ENCODE measurements at regions not wholly inside any gene's neighbourhood (a gene's known extent, or its start where the extent isn't known, plus 50 kb on each side); places are given as distances from the start of the nearest gene placed in this dataset.

DNA sequence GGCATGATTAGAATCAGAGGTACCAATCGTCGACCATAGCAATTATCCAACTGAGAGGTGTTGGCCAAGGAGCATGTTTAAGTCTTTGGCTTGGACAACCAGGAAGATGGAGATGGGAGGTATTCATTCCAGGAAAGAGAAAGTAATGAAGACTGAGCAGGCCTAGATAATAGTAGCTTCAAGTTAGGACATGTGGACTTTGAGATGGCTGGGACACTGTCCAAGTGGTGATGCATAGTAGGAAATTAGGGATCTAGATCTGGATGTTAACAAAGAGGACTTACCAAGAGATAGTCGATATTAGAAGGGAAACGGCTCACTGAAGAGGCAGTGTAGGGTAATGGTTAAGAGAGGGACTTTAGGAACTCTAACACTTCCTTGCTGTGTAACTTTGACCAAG lies 266.7 kb downstream of the FAM76B start:
- H3K9me3 Mint-ChIP-seq, result no peaks in the 10 kb centered on the region
- Histone ChIP-seq H2BK15ac (ENCODE audit: low read depth, low read length) (no peak overlapping the region), H3K56ac (ENCODE audit: insufficient read length, low read depth, low read length) (no peak overlapping the region), H3K79me1 (ENCODE audit: insufficient read depth, low read depth, low read length, poor library complexity, severe bottlenecking) (no peaks in the 10 kb centered on the region), H3K27ac (ENCODE audit: insufficient read length, low read depth, low read length) (no peak overlapping the region), H3K4me1 (ENCODE audit: insufficient read depth, low read length) (no peaks in the 10 kb centered on the region), H2AK5ac (ENCODE audit: insufficient read length, low read length) (no peak overlapping the region), H4K8ac (replicated peaks; ENCODE audit: insufficient read length, low read depth, low read length) (no peak overlapping the region), H3K4ac (ENCODE audit: low read depth, low read length) (no peak overlapping the region), H3K23me2 (ENCODE audit: insufficient read length, low read depth, low read length, poor library complexity, severe bottlenecking) (no peaks in the 10 kb centered on the region), H3K18ac (ENCODE audit: insufficient read length, low read depth, low read length) (no peak overlapping the region), H3K9ac (ENCODE audit: extremely low read depth, insufficient read length, low read length) (no peak overlapping the region), H2BK5ac (ENCODE audit: insufficient read length, low read length) (no peak overlapping the region), H2BK120ac (ENCODE audit: low read depth, low read length, poor library complexity, severe bottlenecking) (no peak overlapping the region), H3K27me3 (ENCODE audit: insufficient read depth, low read length) (no peaks in the 10 kb centered on the region), H3T11ph (ENCODE audit: low read length) (no peak overlapping the region), H3K14ac (ENCODE audit: insufficient read depth, low read length) (no peak overlapping the region), H4K91ac (ENCODE audit: insufficient read length, low read depth, low read length) (no peak overlapping the region), H3K4me2 (ENCODE audit: insufficient read depth, insufficient read length, low read length) (no peak overlapping the region), H4K5ac (ENCODE audit: insufficient read length, low read depth, low read length) (no peak overlapping the region), H2BK12ac (ENCODE audit: insufficient read length, low read depth, low read length) (no peak overlapping the region), H3K79me2 (ENCODE audit: insufficient read depth, low read length) (no peaks in the 10 kb centered on the region), H2BK20ac (ENCODE audit: low read depth, low read length, poor library complexity, severe bottlenecking) (no peak overlapping the region), H3K23ac (ENCODE audit: insufficient read length, low read depth, low read length) (no peak overlapping the region), H2AFZ (ENCODE audit: low read length) (no peak overlapping the region), H4K20me1 (ENCODE audit: control insufficient read depth, insufficient read depth, insufficient read length) (no peaks in the 10 kb centered on the region), H3K9me3 (ENCODE audit: control insufficient read depth, low read depth, low read length) (no peaks in the 10 kb centered on the region)
- no peaks in the 10 kb centered on the region for H3K27me3 Mint-ChIP-seq (ENCODE audit: low read depth)
- no peak overlapping the region for H3K27ac Mint-ChIP-seq
- TF ChIP-seq CTCF (conservative IDR thresholded peaks at IDR 0.05), result no peak
- H3K4me3 Mint-ChIP-seq, result no peak overlapping the region
- DNase-seq, result no peak
- H3K36me3 Mint-ChIP-seq (ENCODE audit: insufficient read depth in 1 of 3, low read depth in 3 of 3), result no peaks in the 10 kb centered on the region
- WGBS (ENCODE audit: extremely low coverage, insufficient read length, low lambda C conversion rate), result no CpG with 5 or more reads among the region's 4 CpGs
- no peaks in the 10 kb centered on the region for H3K4me1 Mint-ChIP-seq
